ENCODE measurements at regions not wholly inside any gene's neighbourhood (a gene's known extent, or its start where the extent isn't known, plus 50 kb on each side); places are given as distances from the start of the nearest gene placed in this dataset.
"Not testable (repeated sequence)": the region's sequence is repeated elsewhere in the genome, so short reads cannot be mapped to it uniquely, and the experiment has no call there.

DNA sequence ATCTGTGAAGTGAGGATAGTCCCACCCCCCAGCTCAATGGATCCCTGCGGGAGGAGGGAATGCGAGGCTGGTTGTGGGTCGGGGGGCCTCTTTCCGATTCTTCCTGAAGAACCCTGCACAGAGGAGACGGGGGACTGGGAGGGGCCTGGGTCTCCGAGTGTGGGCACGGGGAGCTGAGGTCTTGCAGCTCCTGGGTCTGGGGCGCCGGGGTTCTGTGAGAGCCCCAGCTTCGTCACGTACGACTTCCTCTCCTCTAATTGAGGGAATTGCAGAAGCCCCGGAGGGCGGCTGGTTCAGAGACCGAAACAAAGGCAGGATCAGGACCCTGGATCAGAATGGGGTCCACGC is 66.6 kb downstream of the DIO3 start:
- DNase-seq = no peak

DNA sequence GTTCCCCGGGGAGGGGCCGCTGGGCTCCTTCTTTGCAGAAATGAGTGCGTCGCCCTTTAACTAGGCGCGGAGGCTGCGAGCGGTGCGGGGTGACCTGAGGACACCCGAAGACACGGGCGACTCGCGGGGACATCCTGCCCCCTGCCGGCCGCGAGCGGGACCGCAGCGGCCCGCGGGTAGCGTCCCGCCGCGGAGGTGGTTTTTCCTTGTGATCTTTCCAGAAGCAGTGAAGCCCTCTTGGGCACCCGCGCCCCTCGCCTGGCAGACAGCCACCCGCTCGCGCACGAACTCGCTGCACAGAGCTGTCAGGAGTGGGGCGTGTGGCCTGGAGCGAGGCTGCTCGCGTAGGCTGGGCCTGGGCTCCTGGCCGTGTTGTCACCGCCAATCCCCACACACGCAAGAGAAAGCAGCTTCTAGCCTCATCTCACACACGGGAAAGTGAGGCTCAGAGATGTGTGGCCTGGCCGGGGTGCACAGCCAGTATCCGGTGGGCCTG is 67.2 kb downstream of the DIO3 start:
- intact Hi-C loops (cut with DNase I) = no loop called here
- no peak overlapping the region for H3K27ac ChIP-seq
- no peaks in the 10 kb centered on the region for H3K27me3 ChIP-seq
- no peaks in the 10 kb centered on the region for H3K36me3 ChIP-seq
- DNase-seq = peak; percentile 85
- H3K4me3 ChIP-seq = peak overlapping the region; percentile 17
- H3K4me1 ChIP-seq = peaks cover 14% of the 10 kb centered on the region
- H3K9me3 ChIP-seq = no peaks in the 10 kb centered on the region
- TF ChIP-seq, protein P1, sequence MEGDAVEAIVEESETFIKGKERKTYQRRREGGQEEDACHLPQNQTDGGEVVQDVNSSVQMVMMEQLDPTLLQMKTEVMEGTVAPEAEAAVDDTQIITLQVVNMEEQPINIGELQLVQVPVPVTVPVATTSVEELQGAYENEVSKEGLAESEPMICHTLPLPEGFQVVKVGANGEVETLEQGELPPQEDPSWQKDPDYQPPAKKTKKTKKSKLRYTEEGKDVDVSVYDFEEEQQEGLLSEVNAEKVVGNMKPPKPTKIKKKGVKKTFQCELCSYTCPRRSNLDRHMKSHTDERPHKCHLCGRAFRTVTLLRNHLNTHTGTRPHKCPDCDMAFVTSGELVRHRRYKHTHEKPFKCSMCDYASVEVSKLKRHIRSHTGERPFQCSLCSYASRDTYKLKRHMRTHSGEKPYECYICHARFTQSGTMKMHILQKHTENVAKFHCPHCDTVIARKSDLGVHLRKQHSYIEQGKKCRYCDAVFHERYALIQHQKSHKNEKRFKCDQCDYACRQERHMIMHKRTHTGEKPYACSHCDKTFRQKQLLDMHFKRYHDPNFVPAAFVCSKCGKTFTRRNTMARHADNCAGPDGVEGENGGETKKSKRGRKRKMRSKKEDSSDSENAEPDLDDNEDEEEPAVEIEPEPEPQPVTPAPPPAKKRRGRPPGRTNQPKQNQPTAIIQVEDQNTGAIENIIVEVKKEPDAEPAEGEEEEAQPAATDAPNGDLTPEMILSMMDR (IDR thresholded peaks at IDR 0.05) = peak; percentile 100
- ATAC-seq = peak; percentile 95

More for the DNA sequence above, 66.6 kb downstream of the DIO3 start:
- TF ChIP-seq, protein P1 (IDR thresholded peaks at IDR 0.05) = no peak
- intact Hi-C loops (cut with DNase I) = no loop called here
- H3K27ac ChIP-seq = no peak overlapping the region
- peak overlapping the region; percentile 17 for H3K4me3 ChIP-seq
- H3K4me1 ChIP-seq = peaks cover 14% of the 10 kb centered on the region
- no peak for ATAC-seq
- H3K9me3 ChIP-seq = no peaks in the 10 kb centered on the region
- H3K27me3 ChIP-seq = no peaks in the 10 kb centered on the region
- H3K36me3 ChIP-seq = no peaks in the 10 kb centered on the region

DNA sequence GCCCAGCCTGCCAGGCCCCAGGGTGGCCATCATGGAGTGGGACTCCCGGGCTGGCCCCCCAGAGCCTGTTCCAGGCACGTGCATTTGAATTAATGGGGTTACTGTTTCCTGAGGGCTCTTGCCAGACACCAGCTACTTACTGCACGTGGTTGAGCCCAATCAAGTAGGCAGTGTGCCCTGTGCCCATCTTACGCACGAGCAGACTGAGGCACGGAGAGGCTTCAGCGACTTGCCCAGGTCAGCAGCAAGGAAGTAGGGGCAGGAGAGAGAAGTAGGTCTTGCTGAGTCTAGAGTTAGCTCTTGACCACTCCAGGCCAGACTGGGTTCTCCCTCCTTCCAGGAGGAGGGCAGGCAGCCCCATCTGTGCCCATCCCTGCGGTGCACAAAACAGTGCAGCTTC is 67.7 kb downstream of the DIO3 start:
- H3K4me3 ChIP-seq = no peak overlapping the region
- no peaks in the 10 kb centered on the region for H3K9me3 ChIP-seq
- no peaks in the 10 kb centered on the region for H3K36me3 ChIP-seq
- peaks cover 14% of the 10 kb centered on the region for H3K4me1 ChIP-seq
- H3K27ac ChIP-seq = no peak overlapping the region
- TF ChIP-seq, protein P1 (IDR thresholded peaks at IDR 0.05) = no peak
- intact Hi-C loops (cut with DNase I) = no loop called here
- no peak for ATAC-seq
- H3K27me3 ChIP-seq = no peaks in the 10 kb centered on the region
- DNase-seq = no peak

DNA sequence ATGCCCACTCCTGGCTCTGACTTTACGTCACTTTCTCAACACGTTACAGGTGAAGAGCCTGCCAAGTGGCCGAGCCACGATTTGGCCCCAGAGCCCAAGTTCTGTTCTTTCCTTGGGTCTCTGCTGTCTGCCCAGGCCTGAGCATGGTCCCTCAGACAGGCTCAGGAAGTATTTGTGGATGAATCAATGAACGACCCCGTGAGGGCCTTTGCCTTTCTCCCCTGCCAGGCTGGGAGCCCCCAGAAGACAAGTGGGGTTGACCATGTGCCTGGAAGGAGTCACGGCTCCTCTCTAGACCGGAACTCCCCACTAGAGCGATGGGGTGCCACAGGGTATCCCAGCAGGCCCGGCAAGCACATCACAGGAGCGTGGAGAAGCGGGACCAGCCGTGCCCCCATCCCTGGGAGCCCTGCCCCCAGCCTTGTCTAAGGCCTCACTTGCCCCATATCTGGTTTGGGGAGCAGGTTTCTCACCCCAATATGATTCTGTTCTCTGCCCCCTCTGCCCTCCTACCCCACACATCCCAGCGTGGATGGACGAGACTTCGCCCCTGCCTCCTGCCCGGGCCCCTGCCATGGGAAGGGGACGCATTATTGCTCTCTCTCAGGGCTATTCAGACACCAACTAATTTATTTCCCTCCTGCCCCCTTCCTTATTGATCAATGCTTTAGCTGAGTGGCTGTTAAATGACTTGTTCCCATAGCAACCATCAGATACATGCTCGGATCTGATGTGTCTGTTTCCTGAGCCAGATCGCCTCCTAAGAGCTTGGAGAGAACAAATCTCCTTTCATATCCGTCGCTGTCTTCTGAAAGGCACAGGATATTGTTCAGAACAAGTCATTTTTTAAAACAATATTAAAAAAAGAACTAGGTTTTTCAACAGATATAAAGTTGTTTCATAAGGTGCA is 69.0 kb downstream of the DIO3 start:
- intact Hi-C loops (cut with DNase I) = no loop called here
- TF ChIP-seq, protein P1 (IDR thresholded peaks at IDR 0.05) = no peak
- Histone ChIP-seq H3K4me3 (no peak overlapping the region), H3K9me3 (no peaks in the 10 kb centered on the region), H3K36me3 (no peaks in the 10 kb centered on the region), H3K4me1 (peaks cover 14% of the 10 kb centered on the region), H3K27ac (no peak overlapping the region), H3K27me3 (no peaks in the 10 kb centered on the region)
- no peak for DNase-seq
- ATAC-seq = no peak

DNA sequence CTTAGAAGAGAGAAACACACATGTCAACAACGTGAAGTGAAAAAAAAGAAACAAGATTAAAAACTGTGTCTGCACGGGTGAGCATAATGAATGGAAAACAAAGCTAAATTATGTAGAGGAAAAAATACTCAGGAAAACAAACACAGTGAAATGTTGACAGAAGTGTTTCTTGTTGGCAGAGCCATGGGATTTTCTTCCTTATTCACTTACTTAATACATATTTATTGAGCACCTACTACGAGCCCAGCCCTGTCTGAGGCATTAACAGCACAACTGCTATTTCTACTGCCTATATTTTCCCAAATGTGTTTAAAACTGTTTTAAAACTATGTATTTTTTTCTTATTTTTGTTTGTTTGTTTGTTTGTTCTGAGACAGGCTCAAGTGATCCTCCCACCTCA is 69.9 kb downstream of the DIO3 start:
- Histone ChIP-seq H3K27me3 (no peaks in the 10 kb centered on the region), H3K4me1 (peaks cover 14% of the 10 kb centered on the region), H3K4me3 (no peak overlapping the region), H3K9me3 (no peaks in the 10 kb centered on the region), H3K36me3 (no peaks in the 10 kb centered on the region), H3K27ac (no peak overlapping the region)
- ATAC-seq (no peak), DNase-seq (no peak)
- intact Hi-C loops (cut with DNase I) = no loop called here
- TF ChIP-seq, protein P1 (IDR thresholded peaks at IDR 0.05) = no peak

DNA sequence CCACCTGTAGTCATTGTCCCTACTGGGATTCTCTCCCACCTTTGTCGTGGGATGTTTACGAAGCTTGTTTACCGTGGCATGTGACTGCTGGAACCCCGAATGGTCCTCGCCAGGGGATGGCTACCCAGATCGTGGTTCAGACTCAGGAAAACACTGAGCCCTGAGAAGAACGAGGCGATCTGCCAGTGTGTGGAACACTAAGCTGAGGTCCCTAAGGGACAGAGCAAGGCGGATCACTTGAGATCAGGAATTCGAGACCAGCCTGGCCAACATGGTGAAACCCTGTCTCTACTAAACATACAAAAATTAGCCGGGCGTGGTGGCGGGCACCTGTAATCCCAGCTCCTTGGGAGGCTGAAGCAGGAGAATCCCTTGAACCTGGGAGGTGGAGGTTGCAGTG is 70.7 kb downstream of the DIO3 start:
- H3K9me3 ChIP-seq; ATAC-seq; intact Hi-C loops (cut with DNase I): not testable (repeated sequence)

More for the DNA sequence above, 70.7 kb downstream of the DIO3 start:
- H3K4me3 ChIP-seq, DNase-seq, H3K27ac ChIP-seq, H3K36me3 ChIP-seq, H3K27me3 ChIP-seq: not testable (repeated sequence)
- peaks cover 14% of the 10 kb centered on the region for H3K4me1 ChIP-seq

Data from upper lobe of right lung (tissue), 1 donor.